ENCODE measurements at regions not wholly inside any gene's neighbourhood (a gene's known extent, or its start where the extent isn't known, plus 50 kb on each side); places are given as distances from the start of the nearest gene placed in this dataset.
"Not testable (repeated sequence)": the region's sequence is repeated elsewhere in the genome, so short reads cannot be mapped to it uniquely, and the experiment has no call there.

DNA sequence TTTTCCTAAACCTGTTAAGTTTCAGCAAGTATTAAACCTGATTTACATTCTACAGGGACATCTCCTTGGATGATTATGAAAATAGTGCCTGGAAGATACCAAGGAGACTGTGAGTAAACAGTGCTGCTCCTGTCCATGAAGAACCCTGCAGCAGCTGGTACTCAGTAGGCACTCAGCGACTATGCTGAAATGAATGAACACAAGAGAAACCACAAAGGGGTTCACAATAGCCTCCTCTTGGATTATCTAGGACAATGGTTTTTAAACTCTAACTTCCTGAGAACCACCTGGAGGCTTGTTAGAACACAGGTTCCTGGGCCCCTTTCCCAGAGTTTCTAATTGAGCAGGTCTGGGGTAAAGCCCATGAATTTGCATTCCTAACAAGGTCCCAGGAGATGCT lies 488.4 kb upstream of the UBE2E2 start:
- no peak for DNase-seq

DNA sequence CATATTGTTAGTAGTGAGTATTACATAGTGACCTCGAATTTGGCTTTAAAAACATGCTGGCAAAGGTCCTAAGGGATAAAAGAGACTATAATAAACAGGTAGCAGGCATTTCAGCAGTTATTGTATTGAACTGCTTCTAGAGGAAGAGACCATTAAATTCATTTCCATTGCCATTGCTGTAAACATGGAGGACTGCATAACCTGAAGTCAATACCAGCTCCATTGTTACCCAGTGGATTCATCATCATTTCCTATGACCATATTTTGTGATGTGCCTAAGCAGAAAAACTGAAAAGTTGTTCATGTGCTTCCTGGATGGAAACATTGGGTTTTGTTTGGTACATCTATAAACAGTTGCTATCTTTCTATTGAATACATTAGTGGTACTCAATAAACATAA lies 482.5 kb upstream of the UBE2E2 start:
- DNase-seq, result no peak

DNA sequence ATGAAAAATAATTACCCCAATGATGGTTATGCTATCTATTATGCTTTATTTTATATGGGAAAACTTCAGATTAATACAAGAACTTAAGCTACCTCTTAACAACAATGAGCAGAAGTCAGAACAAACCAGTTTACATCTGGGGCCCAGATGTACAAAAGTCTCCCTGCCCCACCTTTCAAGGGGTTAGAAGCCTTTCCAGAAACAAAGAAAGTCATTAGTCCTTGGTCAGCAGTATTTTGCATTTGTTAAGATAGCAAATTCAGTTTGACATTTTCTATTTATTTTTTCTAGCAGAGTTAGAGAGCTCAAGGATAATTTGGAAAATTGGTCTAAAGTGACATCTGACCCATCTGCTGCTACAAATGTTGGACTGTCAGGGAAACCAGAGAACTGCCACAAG lies 478.7 kb upstream of the UBE2E2 start:
- no peak for DNase-seq

DNA sequence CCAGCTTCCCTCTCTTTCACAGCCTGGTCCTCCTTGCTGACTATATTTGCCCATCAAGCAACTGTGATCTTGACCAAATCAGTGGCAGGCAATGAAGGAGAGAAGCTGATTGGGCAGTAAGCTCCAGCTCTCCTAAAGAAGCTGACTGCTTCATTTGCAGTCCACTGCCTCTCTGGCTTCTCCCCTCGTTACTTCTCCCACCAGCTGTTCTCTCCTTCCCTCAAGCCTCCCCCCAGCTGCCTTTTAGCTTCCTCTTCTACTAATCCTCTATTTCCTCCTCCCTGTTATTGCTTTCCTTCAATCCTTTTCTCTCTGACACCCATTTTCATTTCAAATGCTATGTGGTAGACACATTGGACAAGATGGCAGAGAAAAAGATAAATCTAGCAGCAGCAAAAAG lies 474.7 kb upstream of the UBE2E2 start:
- DNase-seq, result no peak

DNA sequence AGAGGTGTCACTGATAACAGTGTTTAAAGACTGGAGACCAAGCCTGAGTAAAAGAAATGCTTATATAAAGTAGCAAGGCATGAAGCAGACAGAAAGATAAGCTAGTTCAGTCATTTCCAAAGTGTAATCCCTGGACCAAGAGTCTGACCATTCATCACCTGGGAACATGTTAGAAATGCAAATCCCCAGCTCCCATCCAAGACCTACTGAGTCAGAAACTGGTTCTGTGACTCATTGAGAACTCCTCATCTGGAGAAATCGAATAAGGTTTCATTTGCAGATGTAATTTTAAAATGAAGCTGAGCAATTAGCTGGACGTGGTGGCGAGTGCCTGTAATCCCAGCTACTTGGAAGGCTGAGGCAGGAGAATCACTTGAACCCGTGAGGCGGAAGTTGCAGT lies 473.9 kb upstream of the UBE2E2 start:
- DNase-seq, result no peak

DNA sequence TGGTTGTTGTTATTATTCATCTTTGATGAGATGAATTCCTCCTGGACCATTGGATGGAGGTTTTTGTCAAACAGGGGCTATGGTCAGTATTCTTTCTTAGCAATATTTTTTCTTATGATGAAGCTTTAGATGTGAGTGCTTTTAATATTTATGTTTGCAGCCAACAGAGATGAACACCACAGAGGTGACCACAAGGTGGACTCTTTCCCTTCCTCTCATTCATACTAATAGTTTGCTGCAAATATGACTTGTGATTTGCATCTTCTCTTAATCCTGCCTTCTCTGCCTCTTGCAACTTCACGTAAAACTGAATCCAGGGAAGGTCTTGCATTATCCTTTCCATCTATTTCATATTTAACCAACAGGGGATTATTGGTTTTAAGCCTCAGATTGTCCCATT lies 473.1 kb upstream of the UBE2E2 start:
- DNase-seq, result no peak

DNA sequence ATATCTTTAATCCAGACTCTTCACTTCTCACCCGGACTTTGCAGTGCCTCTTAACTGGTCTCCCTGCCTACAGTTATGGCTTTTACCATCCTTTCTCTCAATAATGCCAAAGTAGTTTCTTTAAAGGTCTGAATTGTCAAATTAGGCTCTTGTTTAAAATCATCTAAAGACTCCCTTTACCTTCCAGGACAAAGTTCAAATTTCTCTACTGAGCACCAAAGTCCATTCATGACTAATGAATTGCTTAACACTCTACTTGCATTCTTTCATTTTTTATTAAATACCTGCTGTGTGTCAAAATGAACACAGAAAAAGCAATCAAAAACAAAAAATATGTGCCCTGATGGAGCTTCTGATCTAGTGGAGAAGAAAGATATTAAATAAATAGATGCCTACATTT lies 472.4 kb upstream of the UBE2E2 start:
- no peak for DNase-seq

DNA sequence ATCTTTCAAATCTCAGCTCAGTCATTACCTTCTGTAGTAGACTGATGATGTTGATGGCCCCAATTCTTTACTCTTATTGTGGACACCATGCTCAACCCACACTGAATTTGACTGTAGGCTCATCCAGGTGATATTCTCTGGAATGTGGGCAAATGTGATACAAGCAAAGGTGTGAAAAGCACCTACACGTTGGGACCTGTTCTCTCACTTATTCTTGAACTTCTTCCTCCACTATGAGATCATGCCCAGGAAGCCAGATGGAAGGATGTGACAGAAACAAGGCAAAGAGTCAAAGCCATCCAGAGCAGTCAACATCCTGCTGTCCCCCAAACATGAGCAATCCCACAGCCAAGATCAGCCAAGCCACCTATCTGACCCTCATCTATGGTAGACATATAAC lies 471.2 kb upstream of the UBE2E2 start:
- DNase-seq, result no peak

DNA sequence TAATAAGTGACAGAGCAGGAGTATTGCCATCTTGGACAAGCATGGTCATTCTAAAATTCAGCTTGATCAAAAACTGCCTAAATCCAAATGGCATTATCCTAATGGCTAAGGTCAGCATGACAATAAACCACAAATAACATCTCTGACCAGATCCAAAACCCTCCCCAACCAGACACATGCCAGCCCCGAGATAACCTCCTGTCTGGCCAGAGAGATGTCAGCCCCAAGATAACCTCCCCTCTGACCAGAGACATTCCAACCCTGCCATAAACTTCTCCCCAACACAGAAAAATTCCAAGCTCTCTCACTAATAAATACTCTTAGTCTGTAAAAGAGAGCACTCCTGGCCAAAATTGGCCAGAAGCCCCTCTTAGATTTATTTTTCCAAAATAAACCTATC lies 470.5 kb upstream of the UBE2E2 start:
- DNase-seq, result no peak

DNA sequence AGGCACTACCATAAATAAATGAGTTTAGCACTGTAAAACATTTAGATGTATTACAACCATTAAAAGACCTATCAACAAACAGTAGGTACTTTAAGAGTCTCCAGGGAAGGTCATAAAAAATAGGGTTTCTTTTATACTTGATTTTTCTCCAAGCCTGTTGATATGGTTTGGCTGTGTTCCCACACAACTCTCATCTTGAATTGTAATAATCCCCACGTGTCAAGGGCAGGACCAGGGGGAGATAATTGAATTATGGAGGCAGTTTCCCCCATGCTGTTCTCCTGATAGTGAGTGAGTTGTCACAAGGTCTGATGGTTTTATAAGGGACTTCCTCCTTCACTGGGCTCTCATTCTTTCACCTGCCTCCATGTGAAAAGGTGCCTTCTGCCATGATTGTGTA lies 468.9 kb upstream of the UBE2E2 start:
- no peak for DNase-seq

DNA sequence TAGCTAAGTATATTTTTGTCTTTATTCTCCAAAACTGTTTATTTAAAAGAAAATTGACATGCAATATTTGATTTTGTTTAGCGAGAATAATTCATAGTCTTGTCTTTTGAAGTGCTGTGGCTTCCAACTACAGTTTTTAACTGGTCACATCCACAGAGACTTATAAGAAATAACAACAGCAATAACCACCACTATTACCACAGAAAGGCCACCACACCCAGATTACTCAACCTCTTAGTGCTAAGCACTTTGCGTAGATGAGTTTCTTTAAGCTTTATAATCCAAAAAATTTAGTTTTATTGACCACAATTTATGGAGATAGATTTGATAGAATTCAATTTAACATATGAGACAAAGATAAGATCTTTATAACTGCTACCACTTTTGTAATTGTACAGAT lies 468.4 kb upstream of the UBE2E2 start:
- no peak for DNase-seq

DNA sequence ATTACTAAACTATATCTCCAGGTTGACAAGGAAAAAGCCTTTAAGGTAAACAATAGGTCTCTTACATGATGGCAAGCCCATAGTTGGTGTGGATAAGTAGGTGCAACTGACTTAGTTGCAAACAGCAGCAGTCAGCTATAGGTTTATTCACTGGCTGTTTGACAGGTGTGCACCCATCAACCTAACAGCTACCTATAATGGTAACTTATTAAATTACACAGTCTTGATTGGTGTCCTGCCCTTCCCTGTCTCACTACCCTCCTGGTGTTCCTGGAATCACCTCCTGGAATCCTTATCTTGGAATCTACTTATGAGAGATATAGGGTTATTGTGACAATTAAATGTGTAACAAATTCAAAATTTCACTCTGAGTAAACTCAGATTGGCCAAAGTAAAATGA lies 467.8 kb upstream of the UBE2E2 start:
- DNase-seq, result no peak

DNA sequence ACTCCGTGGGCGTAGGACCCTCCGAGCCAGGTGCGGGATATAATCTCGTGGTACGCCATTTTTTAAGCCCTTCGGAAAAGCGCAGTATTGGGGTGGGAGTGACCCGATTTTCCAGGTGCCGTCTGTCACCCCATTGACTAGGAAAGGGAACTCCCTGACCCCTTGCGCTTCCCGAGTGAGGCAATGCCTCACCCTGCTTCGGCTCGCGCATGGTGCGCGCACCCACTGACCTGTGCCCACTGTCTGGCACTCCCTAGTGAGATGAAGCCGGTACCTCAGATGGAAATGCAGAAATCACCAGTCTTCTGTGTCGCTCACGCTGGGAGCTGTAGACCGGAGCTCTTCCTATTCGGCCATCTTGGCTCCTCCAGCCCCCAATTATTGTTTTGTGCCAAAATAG lies 459.7 kb upstream of the UBE2E2 start:
- DNase-seq, result not testable (repeated sequence)

DNA sequence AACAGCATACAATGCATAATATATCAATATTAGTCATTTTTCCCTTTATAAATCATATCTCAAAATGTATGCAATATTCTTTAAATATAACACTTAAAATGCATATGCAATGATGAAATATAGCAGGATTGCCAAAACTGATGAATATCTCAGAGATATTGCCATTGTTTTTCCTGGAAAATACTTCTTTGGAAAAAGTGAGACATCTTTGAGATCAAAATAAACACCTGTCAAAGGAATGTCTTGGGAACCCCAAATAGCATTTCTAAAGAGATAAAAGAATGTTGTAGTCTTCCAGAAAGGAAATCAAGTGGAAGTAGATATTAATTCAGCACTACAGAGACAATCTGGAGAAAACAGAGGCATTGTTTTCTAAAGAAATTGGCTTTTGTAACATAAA lies 457.8 kb upstream of the UBE2E2 start:
- no peak for DNase-seq

DNA sequence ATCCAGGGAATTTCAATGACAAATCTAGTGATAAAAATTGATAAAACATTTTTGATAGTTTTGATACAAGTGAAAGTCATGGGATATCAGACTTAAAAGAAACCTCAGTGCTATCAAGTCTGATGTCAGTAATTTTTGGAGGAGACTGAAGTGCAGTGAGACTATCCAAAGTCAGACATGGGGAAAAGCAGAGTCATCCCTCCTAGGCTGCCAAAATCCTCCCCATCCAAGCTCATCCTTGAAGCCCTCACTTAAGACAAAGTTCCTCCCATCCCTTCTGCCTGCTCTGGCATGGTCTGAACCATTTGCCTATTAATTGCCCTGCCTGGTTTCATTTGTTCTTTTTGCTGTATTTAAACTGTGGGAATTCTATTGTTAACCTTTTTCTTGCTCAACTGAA lies 456.9 kb upstream of the UBE2E2 start:
- no peak for DNase-seq

DNA sequence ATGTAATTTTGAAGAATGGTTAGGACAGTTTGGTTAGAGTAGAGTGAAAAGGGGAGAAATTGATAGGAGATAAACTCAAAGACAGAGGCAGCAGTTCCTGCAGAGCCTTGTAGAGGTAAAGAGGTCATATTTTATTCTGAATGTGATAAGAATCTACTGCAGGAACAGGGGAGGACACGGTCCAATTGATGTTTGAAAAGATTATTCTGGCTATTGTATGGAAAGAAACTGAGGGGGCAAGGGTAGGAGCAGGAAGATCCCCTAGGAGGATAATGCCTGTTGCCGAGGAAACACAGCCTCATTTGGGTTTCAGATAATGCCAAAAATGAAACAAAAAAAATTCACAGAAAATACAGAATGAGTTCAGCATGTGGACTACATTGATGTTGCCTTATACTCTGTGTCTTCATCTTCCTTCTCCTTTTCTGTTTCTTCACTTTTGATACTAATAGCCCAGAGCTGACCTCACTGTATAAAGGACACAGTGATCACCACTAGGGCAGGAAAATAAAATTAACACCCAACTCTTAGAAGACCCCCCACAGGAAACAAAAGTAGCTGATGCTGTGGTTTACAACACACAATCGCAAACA lies 454.6 kb upstream of the UBE2E2 start:
- no peak for DNase-seq

DNA sequence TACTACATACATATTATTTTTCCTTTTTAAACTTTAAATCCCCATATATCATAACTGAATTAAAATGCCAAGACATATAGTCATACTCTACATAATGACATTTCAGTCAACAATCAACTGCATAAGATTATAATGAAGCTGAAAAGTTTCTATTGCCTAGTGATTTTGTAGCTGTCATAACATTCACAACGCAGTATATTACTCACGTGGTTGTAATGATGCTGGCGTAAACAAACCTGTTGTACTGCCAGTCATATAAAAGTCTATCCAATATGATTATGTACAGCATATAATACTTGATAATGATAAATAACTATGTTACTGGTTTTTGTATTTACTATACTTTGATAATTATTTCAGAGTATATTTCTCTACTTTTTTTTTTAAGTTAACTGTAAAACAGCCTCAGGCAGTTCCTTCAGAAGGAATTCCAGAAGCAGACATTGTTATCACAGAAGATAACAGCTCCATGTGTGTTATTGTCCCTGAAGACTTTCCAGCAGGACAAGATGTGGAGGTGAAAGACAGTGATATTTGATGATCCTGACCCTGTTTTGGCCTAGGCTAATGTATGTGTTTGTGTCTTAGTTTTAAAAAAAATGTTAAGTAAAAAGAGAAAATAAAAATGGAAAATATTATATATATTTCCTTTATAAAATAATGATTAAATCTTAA lies 443.4 kb upstream of the UBE2E2 start:
- DNase-seq, result no peak

DNA sequence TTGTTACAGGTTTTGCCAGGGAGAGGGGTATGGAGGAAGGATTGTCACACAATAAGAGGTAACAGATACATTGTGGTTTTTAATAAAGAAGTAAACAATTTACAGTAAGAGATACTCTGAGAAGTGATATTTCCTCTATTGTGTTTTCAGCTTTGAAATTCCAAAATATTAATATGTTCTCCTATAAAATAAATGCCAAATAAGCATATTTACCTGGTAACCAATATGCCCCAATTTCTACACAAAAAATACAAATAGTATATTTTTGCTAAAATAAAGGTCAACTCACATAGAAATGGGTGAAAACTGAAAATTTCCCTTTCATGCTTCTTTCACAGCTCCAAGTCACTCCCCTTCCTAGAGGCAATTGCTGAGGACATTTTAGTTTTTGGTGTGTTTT lies 437.4 kb upstream of the UBE2E2 start:
- no peak for DNase-seq

DNA sequence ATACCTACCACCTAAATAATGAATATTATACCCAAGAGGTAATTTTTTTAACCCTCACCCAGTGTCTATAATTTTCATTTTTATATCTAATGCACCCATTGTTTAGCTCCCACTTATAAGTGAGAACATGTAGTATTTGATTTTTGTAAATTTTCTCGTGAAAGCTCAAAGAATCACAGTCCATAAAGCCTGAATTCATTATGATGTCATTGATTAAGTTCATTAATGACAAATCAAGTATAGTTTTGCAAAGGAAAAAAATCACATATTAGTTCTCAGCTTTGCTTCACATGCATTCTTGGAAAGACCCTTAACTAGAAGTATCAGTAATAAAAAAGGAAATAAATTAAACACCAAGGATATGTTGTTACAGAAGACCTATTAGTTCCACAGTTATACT lies 425.3 kb upstream of the UBE2E2 start:
- no peak for DNase-seq

DNA sequence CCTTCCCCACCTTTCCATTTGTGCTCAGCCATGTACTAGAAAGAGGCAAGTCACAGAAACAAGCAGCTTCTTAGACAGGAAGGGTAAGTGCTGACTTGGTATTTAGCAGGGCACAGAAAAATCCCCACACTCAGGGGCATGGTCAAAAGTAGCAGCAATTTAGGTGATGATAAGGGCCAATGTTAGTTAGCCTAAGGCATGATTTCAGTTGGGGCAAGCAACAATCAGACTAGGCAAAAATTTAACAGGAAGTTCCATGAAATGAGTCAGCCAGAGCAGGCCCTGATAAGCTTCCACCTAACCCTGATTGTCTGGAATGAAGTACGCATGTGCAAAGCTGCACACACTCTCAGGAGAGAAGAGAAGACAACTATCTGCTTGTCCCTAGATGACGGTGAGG lies 423.4 kb upstream of the UBE2E2 start:
- DNase-seq, result no peak

DNA sequence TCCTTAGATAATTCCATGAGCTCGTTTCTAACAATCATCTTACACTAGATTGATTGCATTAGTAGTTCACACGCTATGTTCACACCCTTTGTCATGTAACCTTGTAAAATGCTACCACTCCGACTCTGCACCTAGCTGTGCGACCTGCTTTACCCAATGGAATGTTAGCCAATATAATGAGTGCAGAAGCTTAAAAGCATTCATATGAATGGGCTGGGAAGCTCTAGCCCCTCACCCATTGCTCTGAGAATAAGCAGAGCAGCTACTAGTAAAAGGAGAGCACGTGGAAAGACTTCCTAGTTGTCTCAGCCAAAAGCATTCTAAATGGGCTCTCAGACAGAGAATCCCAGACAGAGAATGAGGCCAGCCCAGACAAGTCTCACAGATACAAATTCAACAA lies 410.6 kb upstream of the UBE2E2 start:
- DNase-seq, result no peak

DNA sequence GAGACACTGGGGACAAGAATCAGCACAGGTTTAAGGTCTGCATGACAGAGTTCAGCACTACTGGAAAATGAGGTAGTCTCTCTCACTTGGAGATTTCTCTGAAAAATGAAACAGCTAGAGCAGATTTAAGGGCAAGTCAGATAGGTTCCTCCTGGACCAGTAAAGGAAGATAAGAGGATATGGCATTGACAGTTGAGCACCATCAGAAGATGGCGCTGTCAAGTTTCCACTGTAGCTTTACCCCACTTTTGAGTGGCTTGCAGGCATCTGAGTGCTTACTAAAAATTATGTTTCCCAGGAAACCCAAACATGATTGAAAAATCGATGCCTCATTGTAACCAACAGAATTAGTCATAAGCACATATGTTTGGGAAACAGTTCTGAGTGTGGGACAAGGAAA lies 407.2 kb upstream of the UBE2E2 start:
- DNase-seq, result no peak

DNA sequence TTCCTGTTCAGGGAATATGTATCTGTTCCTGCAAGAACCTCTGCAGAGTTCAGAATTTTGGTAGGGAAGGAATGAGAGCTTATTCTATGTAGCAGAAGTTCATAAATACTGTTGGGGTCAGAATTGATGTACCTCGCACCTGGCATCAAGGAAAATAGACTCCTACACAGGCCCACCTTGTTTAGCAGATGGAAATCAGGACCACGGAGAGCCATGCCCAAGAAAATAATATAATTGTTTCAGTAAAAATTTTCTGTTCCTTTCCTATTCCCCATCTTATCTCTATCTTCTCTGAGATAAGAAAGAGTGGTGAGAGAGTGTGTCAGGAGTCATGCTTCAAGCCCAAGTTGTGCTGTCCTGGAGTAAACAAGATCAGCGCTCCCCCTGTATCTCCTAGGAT lies 404.7 kb upstream of the UBE2E2 start:
- no peak for DNase-seq

DNA sequence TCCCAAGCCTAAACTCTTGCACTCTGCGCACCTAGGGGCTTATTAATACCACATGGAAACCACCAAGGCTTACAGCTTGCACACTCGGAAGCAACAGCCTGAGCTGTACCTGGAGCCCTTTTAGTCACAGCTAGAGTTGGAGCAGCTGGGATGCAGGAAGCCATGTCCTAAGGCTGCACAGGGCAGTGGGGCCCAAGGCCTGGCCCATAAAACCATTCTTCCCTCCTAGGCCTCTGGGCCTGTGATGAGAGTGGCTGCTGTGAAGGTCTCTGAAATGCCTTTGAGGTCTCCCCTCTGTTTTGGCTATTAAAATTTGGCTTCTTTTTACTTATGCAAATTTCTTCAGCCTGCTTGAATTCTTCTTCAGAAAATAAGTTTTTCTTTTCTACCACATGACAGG lies 383.9 kb upstream of the UBE2E2 start:
- DNase-seq, result no peak

DNA sequence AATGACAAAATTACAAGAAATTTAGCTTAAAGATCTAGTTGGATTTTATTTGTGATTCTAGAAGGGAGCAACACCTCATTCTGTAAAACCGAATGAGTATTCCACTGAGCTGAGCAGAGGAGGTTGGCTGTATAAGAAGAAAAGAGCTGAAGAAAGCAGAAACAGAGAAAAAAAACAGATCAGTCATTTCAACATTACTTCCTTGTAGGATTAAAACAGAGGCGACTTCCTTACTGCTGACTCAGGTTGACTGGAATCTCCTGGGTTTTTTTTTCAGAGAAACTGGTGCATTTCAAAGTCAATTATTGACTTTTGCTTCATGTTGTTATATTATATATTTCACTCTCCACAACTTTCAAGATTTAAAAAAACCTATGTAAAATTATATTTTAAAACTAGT lies 368.1 kb upstream of the UBE2E2 start:
- DNase-seq, result no peak

DNA sequence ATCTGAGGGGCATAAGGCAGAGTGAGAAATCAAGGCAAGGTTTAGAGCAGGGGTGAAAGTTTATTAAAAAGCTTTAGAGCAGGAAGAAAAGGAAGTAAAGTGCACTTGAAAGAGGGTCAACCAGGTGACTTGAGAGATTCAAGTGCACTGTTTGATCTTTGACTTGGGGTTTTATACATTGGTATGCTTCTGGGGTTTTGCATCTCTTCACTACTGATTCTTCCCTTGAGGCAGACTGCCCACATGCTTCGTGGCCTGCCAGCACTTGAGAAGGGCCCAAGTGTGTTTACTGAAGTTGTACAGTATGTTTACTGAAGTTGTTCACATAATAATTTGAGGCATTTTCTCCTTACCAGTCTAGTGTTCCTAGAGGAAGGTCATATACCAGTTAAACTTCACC lies 367.0 kb upstream of the UBE2E2 start:
- no peak for DNase-seq

All from NCI-H2227 treated with DMSO at 0.1 percent for 48 hours (cell line).